GDM1 (cell line): ENCODE measurements at regions not wholly inside any gene's neighbourhood (a gene's known extent, or its start where the extent isn't known, plus 50 kb on each side); places are given as distances from the start of the nearest gene placed in this dataset.

Source experiments
- DNase-seq: peaks from one replicate; lab custom pipeline; 2025; lab: John Stamatoyannopoulos, UW

GRCh38 chr2:88283886-88284592 lies 113.9 kb downstream of the THNSL2 start:
- DNase-seq = no peak

GRCh38 chr2:88281302-88282217 lies 111.4 kb downstream of the THNSL2 start:
- DNase-seq = peak; percentile 2

GRCh38 chr2:88269836-88270235 lies 99.7 kb downstream of the THNSL2 start:
- no peak for DNase-seq

GRCh38 chr2:88265352-88266303 lies 95.5 kb downstream of the THNSL2 start:
- no peak for DNase-seq

- no peak for DNase-seq
Measured at GRCh38 chr2:88263861-88264260, 93.7 kb downstream of the THNSL2 start.

GRCh38 chr2:88261725-88262124 lies 91.6 kb downstream of the THNSL2 start:
- no peak for DNase-seq

- DNase-seq = no peak
Measured at GRCh38 chr2:88258208-88258607, 88.1 kb downstream of the THNSL2 start.

- no peak for DNase-seq
Measured at GRCh38 chr2:88254437-88255091, 84.4 kb downstream of the THNSL2 start.

- no peak for DNase-seq
Measured at GRCh38 chr2:88253997-88254396, 83.9 kb downstream of the THNSL2 start.

GRCh38 chr2:88253375-88253774 lies 83.2 kb downstream of the THNSL2 start:
- no peak for DNase-seq

GRCh38 chr2:88252646-88253045 lies 82.5 kb downstream of the THNSL2 start:
- no peak for DNase-seq

GRCh38 chr2:88252111-88252510 lies 82.0 kb downstream of the THNSL2 start:
- DNase-seq = no peak

GRCh38 chr2:88250404-88250803 lies 80.3 kb downstream of the THNSL2 start:
- no peak for DNase-seq

GRCh38 chr2:88248280-88248828 lies 78.2 kb downstream of the THNSL2 start:
- DNase-seq = no peak

- no peak for DNase-seq
Measured at GRCh38 chr2:88247531-88247930, 77.4 kb downstream of the THNSL2 start.

GRCh38 chr2:88245109-88245508 lies 75.0 kb downstream of the THNSL2 start:
- DNase-seq = no peak

- DNase-seq = no peak
Measured at GRCh38 chr2:88239781-88240180, 69.6 kb downstream of the THNSL2 start.

- no peak for DNase-seq
Measured at GRCh38 chr2:88236666-88237065, 66.5 kb downstream of the THNSL2 start.
